GOT3 (cell line): ENCODE measurements at regions not wholly inside any gene's neighbourhood (a gene's known extent, or its start where the extent isn't known, plus 50 kb on each side); places are given as distances from the start of the nearest gene placed in this dataset.

Source experiments
- DNase-seq: peaks from one replicate; lab custom pipeline; 2025; ENCODE audit warnings: mixed read lengths; lab: John Stamatoyannopoulos, UW

GRCh38 chrX:39289827-39290226 is 488.6 kb downstream of the MID1IP1 start:
- no peak for DNase-seq

- DNase-seq: no peak
Observed at GRCh38 chrX:39293203-39293602, 491.9 kb downstream of the MID1IP1 start.

DNA sequence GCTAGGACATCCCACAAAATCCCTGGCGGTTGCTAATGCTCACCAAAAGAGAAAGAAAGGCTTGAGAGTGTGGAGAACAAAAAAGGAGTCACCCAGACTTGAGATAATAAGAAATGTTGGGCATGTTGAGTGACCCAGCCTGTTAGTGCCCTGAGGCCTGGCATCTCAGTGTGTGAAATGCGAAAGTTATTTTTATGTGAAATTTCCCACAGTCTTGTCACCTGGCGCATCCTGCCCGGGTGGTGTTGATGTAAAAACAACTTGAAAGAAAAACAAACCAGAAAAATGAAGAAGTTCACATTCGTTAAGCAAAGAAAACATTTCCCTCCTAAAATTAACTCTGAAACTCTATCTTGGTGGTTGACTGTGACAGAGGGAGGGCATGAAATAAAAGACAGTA is 495.2 kb downstream of the MID1IP1 start:
- DNase-seq: no peak

GRCh38 chrX:39298821-39299220 is 497.6 kb downstream of the MID1IP1 start:
- DNase-seq: no peak

- no peak for DNase-seq
Observed at GRCh38 chrX:39299615-39300014, 498.4 kb downstream of the MID1IP1 start.

DNA sequence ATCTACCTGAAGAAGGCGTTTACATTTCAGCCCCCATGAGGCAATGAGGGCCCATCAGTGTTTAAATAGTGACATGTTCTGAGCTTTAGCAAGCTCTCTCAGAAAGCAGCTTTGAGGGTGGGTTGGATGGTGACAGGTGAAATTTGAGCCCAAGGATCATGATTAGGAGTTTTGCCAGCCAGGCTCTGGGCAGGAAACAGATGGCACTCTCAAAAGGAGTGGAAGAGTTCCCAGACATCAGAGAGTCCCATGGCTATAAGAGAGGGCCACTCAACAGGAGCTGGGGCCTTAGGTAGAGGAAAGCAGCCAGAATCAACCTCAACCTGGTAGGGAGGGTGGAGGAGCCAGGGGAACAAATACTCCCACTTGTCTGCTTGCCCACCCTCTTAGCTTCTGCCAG is 499.8 kb downstream of the MID1IP1 start:
- no peak for DNase-seq

- DNase-seq: no peak
Observed at GRCh38 chrX:39302838-39303237, 501.6 kb downstream of the MID1IP1 start.

- DNase-seq: no peak
Observed at GRCh38 chrX:39304746-39305145, 503.5 kb downstream of the MID1IP1 start.

DNA sequence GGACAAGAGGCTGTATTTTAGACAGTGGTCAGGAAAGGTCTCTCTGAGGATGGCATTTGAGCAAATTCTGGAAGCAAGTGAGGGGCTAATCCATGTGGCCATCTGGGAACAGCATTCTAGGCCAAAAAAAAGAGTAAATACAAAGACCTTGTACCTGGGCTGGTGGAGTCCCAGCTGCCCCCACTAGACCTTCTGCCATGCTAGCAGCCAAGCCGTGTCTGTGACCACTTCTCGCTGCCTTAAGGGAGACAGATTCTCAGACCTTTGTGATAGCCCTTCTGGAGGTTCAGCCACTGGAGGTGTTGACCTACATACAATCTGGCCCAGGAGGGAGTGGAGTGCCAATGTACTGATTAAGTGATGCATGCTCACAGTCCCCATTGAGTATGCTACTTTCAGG is 506.2 kb downstream of the MID1IP1 start:
- no peak for DNase-seq

GRCh38 chrX:39308126-39308525 is 506.9 kb downstream of the MID1IP1 start:
- DNase-seq: no peak

DNA sequence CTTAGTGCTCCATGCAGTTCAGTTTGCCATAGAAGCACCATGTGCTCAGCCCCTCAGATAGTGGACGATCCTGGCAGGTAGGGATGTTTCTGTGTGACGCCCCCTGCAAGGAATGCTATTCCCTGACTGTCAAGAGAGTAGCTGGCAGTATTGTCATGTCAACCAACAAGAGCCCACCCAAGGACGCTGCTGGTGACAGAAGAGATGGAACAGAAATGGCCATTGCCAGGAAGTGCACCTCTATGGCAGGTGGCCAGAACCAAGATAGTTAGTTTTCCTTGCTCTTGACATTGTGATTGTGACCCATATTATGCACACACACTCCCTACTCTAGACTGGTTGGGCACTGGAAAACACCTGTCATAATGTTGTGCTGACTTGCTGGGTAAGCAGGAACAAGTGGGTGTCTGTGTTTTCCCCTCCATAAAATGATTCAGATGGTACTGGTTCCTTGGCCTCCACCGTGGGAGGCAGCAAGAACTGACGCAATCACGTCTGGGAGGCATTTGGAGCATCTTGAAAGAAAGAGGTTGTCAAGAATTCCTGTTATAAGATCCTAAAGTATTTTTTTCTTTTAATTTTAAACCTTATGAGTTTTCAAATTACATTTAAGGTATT is 507.9 kb downstream of the MID1IP1 start:
- no peak for DNase-seq

DNA sequence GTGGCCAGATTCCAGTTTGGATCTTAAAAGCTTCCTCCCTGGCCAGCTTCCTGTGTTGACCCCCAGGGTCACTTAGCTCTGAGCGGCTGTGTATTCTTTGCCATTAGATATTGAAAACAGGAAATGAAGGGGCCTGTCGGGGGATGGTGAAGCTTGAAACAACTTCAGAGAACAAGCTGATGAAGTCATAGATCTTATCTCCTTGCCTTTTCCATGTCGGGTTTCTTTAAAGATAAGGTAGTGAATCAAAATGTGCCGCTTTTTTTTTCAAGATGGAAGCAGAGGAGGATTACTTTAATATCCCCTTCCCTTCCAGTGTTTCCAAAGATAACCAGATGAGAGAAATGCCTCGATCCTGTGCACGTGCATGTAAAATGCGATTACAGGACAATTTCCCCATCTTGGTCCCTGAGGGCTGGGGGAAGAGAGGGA is 508.5 kb downstream of the MID1IP1 start:
- no peak for DNase-seq

GRCh38 chrX:39310891-39311290 is 509.6 kb downstream of the MID1IP1 start:
- DNase-seq: no peak

GRCh38 chrX:39311646-39312045 is 510.4 kb downstream of the MID1IP1 start:
- DNase-seq: no peak

- DNase-seq: no peak
Observed at GRCh38 chrX:39313146-39313545, 511.9 kb downstream of the MID1IP1 start.

GRCh38 chrX:39318506-39319343 is 517.5 kb downstream of the MID1IP1 start:
- no peak for DNase-seq

- no peak for DNase-seq
Observed at GRCh38 chrX:39320165-39320564, 518.9 kb downstream of the MID1IP1 start.

DNA sequence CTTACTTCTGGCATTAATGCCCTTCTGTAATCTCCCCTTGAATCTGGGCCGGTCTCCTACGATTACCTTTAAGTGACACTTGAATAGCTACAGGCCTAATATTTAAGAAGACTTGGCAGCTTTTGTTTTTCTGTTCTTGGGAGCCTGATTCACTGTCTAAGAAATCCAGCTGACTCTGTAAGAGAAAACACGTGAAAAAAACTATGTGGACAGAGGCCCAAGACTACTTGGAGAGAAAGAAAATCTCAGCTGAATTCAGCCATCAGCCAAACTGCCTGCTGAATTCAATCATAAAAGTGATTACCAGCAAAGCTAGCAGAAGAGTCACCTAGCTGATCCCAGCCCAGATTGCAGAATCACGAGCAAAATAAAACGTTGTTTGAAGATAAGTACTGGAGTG is 521.2 kb downstream of the MID1IP1 start:
- DNase-seq: no peak

- DNase-seq: no peak
Observed at GRCh38 chrX:39324233-39324930, 523.1 kb downstream of the MID1IP1 start.

- DNase-seq: no peak
Observed at GRCh38 chrX:39327255-39327654, 526.0 kb downstream of the MID1IP1 start.

- no peak for DNase-seq
Observed at GRCh38 chrX:39327705-39328104, 526.4 kb downstream of the MID1IP1 start.

GRCh38 chrX:39328661-39329060 is 527.4 kb downstream of the MID1IP1 start:
- no peak for DNase-seq
